Dermis microvascular lymphatic vessel endothelial cell (primary cell): ENCODE measurements at regions not wholly inside any gene's neighbourhood (a gene's known extent, or its start where the extent isn't known, plus 50 kb on each side); places are given as distances from the start of the nearest gene placed in this dataset.
A peak's percentile ranks its signal among the peaks of the same experiment; 100 is the strongest.
"Not testable (repeated sequence)": the region's sequence is repeated elsewhere in the genome, so short reads cannot be mapped to it uniquely, and the experiment has no call there.

Experiments
- DNase-seq, 2 donors: peaks; one replicate each; pipeline versions ENCODE4 v3.0.0 to v3.0.0-alpha.2; 2010; ENCODE audit warnings: low read depth in 2 of 2

DNA sequence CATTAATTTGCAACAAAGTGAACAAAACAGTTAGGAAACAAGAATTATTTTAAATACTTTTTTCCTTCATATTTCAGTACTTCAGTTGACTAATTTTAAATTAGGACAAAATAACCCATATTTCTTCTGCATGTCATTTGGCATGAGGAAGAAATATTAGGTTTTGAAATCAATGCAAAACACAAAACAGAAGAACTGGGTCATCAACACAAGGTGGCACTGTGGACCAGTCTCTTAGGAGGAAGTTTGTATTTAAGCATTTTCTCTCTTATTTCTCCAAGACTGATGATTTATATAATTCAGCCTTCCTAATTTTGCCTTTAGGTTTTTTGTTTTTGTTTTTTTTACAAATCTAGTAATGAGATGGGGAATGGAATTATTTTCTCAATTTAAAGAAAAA lies 352.8 kb upstream of the KCNH7 start:
- peak; percentile 18 to 59 for DNase-seq

DNA sequence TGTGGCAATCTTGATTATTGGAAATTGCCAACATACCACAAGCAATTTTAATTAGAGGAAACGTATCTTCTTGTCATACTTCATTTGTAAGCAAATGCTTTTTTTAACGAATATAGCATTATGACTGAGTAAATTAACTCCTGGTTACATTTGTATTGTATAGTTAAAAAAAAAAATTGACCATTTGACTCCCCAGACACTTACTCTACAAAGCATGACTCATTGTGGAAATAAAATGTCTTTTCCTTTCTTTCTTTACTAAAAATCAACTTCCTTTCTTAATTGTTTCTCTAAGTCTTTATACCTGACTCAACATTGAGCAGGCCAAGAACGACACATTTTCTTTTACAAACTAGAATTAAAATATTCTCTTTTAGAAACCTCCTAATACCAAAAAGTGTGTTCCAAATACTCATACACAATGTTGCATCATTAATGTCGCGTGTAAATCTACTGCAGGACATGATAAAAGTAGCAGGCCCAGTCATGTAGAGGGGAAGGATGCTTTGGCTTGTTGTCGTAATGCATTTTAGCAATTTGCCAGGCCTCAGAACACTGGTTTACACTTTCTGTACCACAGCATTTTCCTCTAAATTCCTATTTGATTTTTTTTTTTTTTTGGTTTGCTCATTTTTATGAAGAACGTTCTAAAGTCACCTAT lies 349.6 kb upstream of the KCNH7 start:
- peak in 1 of 2 donors; percentile 55 for DNase-seq

DNA sequence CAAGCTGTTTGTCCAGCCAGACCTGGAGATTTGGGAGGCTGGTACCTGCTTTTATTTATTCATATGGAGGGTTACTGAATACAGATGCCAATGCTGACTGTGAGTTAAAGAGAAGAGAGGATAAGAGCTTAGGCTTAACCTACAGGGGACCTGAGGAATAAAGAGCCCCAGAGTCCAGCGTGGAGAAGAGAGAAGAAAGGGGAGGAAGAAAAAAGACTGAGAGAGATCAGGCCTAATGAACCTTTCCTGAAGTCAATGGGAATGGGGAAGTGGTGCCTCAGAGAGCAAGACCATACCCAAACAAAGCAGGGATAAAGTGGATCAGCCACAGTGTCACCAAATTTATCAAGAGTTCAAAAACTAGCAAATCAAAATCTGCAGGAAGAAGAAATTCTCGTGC lies 348.6 kb upstream of the KCNH7 start:
- DNase-seq = no peak

DNA sequence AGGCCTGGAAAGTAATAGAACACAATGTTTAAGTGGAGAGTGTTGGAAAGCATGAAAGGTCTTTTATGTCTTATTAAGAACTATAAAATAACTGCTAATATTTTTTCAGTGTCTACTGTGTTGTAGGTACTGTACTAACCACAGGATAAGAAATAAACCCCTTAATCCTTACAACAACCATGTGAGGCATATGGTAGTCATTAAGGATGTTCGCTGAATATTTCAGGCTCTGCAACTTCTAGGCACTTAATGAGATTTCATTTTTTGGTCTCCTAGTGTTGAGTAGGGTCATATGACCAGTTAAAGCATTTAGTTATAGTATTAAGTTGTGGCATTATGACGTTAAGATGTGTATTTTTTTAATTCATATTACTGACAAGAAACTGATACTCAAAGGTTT lies 346.6 kb upstream of the KCNH7 start:
- no peak for DNase-seq

DNA sequence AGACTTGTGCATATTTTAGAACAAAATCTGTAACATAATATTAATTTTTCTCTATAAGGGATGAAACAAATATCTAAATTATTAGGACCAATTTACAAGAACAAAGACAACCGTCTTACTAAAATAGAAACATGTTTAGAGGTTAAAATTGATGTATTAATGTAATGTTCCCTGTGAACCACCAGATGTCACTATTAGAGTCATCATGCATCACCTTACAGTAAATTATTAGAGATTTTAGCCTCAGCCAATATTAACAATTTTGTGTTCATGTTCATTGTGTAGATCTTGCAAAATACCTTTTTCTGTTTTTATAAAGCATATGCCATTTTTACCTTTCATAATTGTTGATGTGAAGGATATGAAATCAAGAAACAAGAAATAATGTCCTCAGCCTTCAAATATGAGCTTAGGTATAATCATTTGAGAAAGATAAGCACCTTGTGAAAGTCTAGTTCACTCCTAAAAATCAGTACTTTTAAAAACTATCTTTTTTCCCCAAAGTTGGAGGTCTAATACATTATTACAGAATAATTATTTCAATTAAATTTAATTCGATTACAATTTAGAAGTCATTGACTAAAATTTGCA lies 344.3 kb upstream of the KCNH7 start:
- peak; percentile 18 to 36 for DNase-seq

DNA sequence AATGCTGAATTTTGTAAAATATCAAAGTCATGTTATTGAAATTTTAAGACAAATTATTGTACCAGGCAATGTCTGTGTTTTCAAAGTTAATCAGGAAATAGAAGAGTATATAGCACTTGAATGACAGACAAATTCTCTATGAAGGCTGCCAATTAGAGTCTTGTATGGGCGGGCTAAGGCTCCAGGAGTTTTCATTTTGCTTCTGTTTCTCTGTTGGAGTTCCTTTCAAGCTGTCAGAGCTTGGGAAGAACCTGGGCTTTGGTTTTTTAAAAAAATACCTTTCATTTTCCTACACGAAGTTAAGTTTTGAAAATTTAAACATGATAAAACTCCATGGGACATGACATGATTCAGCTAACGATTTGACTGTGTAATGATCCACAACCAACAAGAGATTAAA lies 339.0 kb upstream of the KCNH7 start:
- no peak for DNase-seq

DNA sequence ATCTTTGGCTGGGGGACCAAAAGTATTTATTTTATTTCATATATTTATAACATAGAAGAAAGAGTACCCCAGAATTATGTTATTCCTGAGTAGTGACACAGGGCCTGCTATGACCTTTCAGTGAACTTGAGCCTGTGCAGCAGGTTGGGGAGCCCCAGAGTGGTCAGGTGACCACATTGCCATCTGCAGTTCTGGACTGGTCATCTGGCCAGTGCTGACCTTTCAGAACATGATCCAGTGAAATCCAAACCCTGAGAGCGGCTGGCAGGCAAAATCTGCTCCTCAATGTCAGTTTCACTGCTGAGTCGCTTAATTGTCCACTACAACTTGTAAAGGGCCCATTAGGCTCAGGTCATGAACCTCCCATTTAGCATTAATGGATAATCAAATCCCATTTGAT lies 336.7 kb upstream of the KCNH7 start:
- DNase-seq = no peak

DNA sequence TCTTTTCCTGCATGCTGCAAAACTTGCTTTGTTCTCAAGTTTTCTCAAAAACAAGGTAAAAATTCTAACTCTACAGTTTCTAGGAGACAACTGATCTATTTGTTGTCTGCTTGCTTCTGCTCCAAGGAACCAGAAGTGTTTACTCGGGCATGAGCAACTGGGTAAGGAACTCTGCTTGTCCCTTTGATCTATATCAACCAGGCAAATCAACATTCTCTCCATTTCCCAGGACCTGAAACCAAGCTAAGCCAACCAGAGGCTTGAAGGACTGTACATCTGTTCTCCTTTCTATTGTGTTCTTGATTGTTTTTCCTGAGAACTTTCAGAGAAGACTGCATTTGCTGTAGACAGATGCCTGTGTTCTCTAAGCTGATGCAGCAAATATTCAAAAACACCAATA lies 335.0 kb upstream of the KCNH7 start:
- no peak for DNase-seq

DNA sequence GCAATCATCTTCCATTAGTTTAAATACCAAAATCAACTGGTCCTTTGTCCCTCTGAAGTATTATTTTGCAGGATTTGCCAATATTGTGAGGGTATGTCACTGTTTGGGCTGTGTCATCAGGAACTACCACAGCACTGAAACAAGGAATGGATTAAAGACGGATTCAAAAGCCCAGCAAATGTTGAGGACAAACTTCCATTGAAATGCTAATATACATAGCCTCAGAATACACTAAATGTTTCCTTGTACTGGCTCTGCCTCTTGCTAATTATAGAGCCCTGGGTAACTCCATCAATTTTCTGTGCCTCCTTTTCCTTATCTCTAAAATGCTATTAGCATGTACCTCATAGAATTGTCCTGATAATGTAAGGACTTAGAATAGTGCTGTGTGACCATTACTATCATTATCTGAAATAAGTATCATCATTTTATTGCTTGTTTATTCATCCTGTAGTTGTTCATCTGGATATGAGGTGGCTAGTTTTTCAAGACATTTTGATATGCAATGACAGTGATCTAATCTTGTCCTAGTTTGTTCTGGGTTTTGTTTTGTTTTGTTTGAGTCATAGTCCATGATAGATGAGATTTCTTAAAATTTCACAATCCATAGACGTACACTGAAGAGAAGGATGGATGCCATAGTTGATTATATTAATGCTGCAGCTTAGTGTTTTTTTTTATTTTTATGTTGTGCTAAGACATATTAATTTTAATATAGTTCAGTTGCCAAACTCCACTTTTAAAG lies 333.4 kb upstream of the KCNH7 start:
- no peak for DNase-seq

DNA sequence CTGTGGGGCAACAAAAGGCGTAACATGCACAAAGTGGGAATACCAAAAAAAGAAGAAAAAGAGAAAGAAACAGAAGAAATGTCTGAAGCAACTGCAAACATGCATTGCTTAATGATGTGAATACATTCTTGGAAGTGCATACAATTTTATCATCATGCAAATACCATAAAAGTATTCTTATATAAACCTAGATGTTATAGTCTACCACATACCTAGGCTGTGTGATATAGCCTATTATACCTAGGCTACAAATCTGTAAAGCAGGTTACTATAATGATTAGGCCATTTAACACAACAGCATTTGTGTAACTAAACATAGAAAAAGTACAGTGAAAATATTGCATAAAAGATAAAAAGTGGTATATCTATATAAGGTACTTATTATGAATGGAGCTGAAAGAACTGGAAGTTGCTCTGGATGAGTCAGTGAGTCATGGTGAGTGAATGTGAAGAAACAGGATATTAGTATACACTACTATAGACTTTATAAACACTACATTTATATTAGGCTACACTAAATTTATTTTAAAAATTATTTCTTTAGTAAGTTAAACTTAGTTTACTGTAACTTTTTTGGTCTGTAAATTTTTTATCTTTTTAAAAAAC lies 319.4 kb upstream of the KCNH7 start:
- peak; percentile 32 to 82 for DNase-seq

DNA sequence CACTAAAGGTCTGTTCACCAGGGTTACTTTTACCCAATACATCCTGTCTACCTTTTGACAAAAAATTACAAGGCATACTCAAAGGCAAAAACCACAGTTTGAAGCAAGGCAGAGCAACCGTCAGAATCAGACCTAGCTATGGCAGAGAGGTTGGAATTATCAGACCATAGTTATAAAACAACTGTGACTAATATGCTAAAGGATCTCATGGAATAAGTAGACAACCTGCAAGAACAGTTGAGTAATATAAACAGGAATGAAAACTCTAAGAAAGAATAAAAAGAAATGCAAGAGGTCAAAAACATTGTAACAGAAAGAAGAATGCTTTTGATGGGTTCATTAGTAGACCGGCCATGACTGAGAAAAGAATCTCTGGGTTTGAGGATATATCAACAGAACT lies 318.8 kb upstream of the KCNH7 start:
- DNase-seq = no peak

DNA sequence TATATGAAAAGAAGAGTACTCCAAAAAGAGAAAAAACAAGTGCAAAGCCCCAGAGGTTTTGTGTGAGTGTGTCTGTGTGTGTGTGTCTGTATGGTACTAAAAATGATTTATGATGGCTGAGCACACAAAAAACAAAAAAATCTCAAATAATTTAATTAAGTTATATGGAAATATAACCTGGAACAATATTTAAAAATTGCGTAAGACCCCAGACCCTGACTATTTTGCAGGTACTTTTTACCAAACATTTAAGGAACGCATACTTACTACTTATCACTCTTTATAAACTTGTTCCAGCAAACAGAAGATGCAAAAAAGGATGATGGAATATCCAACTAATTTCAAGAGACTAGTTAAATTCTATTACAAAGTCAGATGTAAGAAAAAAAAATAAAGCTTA lies 317.4 kb upstream of the KCNH7 start:
- DNase-seq = no peak

DNA sequence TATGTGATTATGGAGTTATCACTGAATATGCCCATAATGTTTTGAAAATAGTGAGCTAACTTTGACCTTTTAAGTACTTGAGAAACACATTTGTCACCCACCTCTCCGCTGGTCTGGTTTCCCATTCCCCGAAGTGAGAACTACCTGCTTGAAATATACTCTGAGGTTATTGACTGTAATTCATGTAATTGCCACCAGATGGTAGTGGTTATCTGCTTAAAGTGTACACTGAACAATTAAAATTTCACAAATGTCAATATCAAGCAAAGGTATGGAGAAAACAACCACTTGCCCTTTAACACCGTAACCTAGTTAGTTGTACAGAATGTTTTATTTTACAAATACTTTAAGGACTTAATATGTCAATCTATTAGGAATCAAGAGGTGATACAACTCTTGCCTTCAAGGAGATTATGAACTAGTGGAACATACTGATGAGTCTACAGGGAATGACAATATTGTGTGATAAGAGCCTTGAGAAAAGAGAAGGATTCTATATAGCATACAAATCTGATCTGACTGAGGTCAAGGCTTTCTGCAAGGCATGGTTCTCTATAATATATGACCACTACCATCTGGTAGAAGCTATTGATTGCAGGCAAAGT lies 316.8 kb upstream of the KCNH7 start:
- DNase-seq = peak; percentile 33 to 48

DNA sequence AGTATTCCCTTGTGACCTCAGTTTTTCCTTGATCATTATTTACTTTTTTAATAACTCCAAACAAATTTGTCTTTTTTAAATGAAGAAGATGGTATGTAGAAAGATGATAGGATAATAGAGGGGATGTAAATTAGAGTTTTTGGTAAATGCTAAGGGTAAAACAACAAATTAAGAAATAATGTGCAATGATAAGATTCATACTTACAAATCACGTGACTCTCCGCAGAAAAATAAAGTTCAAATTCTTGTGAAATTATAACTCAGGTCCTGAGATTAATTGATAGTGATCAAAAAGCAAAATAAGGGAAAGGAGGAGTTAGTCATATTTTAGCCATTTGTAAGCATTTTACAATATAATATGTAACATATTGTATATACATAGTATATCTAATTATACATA lies 304.1 kb upstream of the KCNH7 start:
- no peak for DNase-seq

DNA sequence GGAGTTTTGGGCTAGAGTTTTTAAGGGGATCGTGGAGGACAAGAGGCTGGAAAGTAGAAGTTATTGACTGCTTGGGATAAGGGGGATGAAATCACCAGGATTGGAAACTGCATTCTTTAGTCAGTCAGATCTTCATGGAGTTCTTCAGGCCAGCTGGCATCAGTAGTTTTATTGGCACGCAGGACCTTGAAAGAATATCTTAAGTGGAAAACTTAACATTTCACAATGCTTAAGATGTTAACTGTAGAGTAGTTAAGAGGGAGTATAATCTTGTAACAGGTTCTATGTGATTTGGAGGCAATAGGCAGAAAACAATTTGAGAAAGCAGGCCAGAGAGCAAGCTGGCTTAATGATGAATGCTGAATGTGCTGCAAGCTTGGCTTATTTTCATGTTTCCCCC lies 300.4 kb upstream of the KCNH7 start:
- DNase-seq = no peak

DNA sequence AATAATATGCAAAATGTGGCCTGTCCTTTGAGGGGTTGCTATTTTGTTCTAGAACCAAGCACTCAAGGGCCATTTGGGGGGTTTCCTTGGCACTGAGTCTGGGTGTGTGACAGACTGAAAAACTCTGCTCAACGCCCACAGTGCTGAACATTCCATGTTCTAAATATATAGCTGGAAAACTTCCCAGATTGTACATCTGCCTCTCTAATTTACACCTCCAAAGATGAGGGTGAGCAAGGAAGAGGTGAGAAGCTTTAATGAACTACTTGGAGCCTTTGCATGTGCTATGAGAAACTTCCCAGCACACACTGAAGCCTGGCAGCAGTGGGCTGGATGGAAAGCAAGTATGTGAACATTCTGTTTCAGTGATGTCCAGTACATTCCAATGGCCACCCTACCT lies 296.7 kb upstream of the KCNH7 start:
- DNase-seq = no peak

DNA sequence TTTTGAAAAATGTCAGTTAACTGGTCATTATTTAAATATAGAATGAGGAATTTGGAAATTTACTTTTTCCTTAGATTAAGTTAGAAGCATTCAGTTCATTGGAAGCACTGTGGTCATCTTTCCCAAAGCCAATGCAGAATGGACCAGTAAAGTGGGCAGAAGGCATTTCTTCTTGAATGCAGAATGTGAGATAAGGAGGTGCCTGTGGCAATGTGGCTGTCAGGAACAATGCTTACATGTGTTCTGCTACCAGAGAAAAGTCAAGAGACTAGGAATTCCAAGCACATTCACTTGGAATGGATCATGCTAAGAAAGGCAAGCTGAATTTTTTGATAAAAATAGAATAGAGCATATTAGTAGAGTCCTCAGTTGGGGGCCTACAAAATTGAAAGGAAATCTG lies 295.0 kb upstream of the KCNH7 start:
- no peak for DNase-seq

DNA sequence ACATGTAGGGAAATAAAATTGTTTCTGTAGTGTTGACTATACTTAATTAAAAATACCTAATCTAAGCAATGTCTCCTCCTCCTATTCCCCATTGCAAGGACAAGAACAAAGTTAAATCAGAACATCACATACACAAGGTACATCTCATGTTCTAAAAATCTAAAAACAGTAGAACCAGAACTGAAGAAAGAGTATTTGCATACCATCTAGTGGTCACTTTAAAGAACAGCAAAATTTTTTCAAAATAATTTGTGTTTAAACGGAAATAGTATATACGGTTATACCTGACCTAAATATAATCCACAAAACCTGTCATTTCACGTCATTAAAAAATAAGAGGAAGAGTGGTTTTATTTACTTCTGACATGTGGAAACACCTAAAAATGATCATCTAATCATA lies 294.3 kb upstream of the KCNH7 start:
- DNase-seq = no peak

DNA sequence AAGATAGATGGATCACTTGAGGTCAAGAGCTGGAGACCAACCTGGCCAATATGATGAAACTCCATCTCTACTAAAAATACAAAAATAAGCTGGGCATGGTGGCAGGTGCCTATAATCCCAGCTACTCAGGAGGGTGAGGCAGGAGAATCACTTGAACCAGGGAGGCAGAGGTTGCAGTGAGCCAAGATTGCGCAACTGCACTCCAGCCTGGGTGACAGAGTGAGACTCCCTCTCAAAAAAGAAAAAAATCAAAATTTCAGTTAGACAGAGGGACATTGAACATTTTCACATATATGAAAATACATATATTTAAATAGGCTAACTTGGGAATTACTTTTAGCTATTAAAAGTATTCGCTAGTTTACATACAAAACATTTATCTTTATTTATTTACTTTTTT lies 293.6 kb upstream of the KCNH7 start:
- not testable (repeated sequence) for DNase-seq

DNA sequence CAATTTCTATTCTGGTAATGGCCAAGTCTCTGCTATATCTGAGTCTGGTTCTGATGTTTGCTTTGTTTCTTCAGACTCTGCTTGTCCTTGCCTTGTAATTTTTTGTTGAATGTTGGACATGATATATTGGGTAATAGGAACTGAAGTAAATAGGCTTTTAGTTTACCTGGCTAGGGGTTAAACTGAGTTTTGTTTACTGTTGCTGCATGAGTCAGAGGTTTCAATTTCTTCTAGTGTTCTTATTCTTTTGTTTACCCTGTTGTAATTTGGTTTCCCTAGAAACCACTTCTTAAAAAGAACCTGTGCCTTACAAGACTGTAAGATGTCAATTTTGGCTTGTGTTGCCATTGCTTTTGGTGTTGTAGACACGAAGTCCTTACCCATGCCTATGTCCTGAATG lies 285.0 kb upstream of the KCNH7 start:
- DNase-seq = no peak

DNA sequence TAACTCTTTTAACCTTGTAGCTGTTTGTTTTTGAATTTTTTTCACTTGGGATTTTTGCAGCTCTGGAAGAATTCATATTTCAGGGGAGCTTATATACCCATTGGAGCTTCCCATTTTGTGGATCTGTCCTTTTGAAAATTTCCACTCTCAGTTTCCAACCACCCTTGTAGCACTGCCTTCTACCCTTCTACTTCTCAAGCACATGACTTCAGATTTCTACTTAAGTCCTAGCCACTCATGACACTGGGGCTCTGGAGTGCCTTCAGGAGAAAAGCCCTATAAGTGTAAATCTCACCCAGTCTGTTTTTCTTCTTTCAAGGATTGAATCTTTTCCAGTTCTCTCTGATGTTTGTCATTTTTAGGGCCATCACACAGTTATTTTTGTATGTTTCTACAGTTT lies 283.7 kb upstream of the KCNH7 start:
- no peak for DNase-seq

DNA sequence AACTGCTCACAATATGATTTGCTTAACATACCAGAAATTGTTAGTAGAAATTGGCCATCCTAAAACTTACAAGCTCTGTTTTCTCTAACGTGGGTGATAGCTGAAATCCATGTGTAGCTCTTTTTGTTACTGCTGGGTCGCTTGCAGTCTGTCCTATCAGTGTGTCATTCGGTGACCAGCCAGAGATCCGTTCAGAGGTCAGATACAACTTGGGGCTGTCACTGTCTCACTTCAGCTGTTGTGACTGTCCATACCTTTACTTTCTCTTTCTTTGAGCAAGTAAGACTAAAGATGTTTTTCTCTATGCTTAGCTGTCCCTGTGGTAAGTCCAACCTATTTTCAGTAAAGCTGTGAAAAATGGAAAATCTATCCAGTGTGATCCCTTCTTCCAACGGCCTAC lies 282.9 kb upstream of the KCNH7 start:
- no peak for DNase-seq
